ENCODE measurements at regions not wholly inside any gene's neighbourhood (a gene's known extent, or its start where the extent isn't known, plus 50 kb on each side); places are given as distances from the start of the nearest gene placed in this dataset.

- TF ChIP-seq MYC (IDR thresholded peaks at IDR 0.05; ENCODE audit: low read depth, low read length) (no peak), CTCF (IDR thresholded peaks at IDR 0.05; ENCODE audit: low read depth, low read length) (no peak), POLR2A (IDR thresholded peaks at IDR 0.05; ENCODE audit: extremely low read depth, insufficient read length) (no peak), MAX (IDR thresholded peaks at IDR 0.05; ENCODE audit: low read depth, low read length) (no peak)
- DNase-seq (ENCODE audit: low read depth): no peak
- H3K4me3 ChIP-seq (ENCODE audit: low read depth, low read length): no peak overlapping the region
Observed at GRCh38 chr15:91704343-91704742, 149.2 kb upstream of the SLCO3A1 start.

- no peak overlapping the region for H3K4me3 ChIP-seq (ENCODE audit: low read depth, low read length)
- TF ChIP-seq MAX (IDR thresholded peaks at IDR 0.05; ENCODE audit: low read depth, low read length) (peak; percentile 56), POLR2A (IDR thresholded peaks at IDR 0.05; ENCODE audit: extremely low read depth, insufficient read length) (no peak), CTCF (IDR thresholded peaks at IDR 0.05; ENCODE audit: low read depth, low read length) (peak; percentile 98), MYC (IDR thresholded peaks at IDR 0.05; ENCODE audit: low read depth, low read length) (no peak)
- DNase-seq (ENCODE audit: low read depth): peak; percentile 92
Observed at GRCh38 chr15:91706322-91707032, 147.0 kb upstream of the SLCO3A1 start.

- H3K4me3 ChIP-seq (ENCODE audit: low read depth, low read length): no peak overlapping the region
- DNase-seq (ENCODE audit: low read depth): peak; percentile 67
- no peak for TF ChIP-seq CTCF (IDR thresholded peaks at IDR 0.05; ENCODE audit: low read depth, low read length)
- no peak for TF ChIP-seq MAX (IDR thresholded peaks at IDR 0.05; ENCODE audit: low read depth, low read length)
- TF ChIP-seq MYC (IDR thresholded peaks at IDR 0.05; ENCODE audit: low read depth, low read length): no peak
- no peak for TF ChIP-seq POLR2A (IDR thresholded peaks at IDR 0.05; ENCODE audit: extremely low read depth, insufficient read length)
Observed at GRCh38 chr15:91710080-91710698, 143.3 kb upstream of the SLCO3A1 start.

- DNase-seq (ENCODE audit: low read depth): no peak
- no peak overlapping the region for H3K4me3 ChIP-seq (ENCODE audit: low read depth, low read length)
Observed at GRCh38 chr15:91711384-91712033, 142.0 kb upstream of the SLCO3A1 start.

GRCh38 chr15:91712286-91712685 lies 141.2 kb upstream of the SLCO3A1 start:
- DNase-seq (ENCODE audit: low read depth): no peak
- no peak overlapping the region for H3K4me3 ChIP-seq (ENCODE audit: low read depth, low read length)
- TF ChIP-seq POLR2A (IDR thresholded peaks at IDR 0.05; ENCODE audit: extremely low read depth, insufficient read length) (no peak), MYC (IDR thresholded peaks at IDR 0.05; ENCODE audit: low read depth, low read length) (no peak), CTCF (IDR thresholded peaks at IDR 0.05; ENCODE audit: low read depth, low read length) (no peak), MAX (IDR thresholded peaks at IDR 0.05; ENCODE audit: low read depth, low read length) (no peak)

More at GRCh38 chr15:91711384-91712033, 142.0 kb upstream of the SLCO3A1 start:
- TF ChIP-seq CTCF (IDR thresholded peaks at IDR 0.05; ENCODE audit: low read depth, low read length): no peak

Measured in NB4 (cell line).